Transverse colon (tissue), 3 donors: ENCODE measurements at regions not wholly inside any gene's neighbourhood (a gene's known extent, or its start where the extent isn't known, plus 50 kb on each side); places are given as distances from the start of the nearest gene placed in this dataset.

Experiments
- CTCF ChIP-seq, 5 experiments: fragments of 200-600 bp in 3 of 5; fragments of 450-650 bp in 2 of 5; sonication (generic) in 3 of 5; IDR thresholded peaks; 1 replicate in 2 of 5; 2 replicates in 3 of 5; pipeline ENCODE4 v1.5.1; 2016 to 2017; ENCODE audit warnings: antibody characterized with exemption in 5 of 5, inconsistent platforms in 3 of 5, mild to moderate bottlenecking in 2 of 5, moderate library complexity in 1 of 5
- EP300 ChIP-seq: sonication (generic); formaldehyde crosslinking; IDR thresholded peaks from one replicate; pipeline ENCODE4 v1.6.1; 2017; ENCODE audit warnings: antibody characterized with exemption, low read depth
- POLR2A ChIP-seq: fragments of 450-650 bp; IDR thresholded peaks from one replicate; pipeline ENCODE4 v1.6.1; 2016; ENCODE audit warnings: antibody characterized with exemption, mild to moderate bottlenecking, moderate library complexity

- TF ChIP-seq CTCF (IDR thresholded peaks at IDR 0.05) (no peak), POLR2A (no peak), EP300 (no peak)
Observed at GRCh38 chr2:57536535-57537231, 509.9 kb upstream of the VRK2 start.
